Astrocyte (in vitro differentiated cells and primary cell): ENCODE measurements at regions not wholly inside any gene's neighbourhood (a gene's known extent, or its start where the extent isn't known, plus 50 kb on each side); places are given as distances from the start of the nearest gene placed in this dataset.
"Not testable (repeated sequence)": the region's sequence is repeated elsewhere in the genome, so short reads cannot be mapped to it uniquely, and the experiment has no call there.

Source experiments
- DNase-seq: peaks from one replicate; pipeline ENCODE4 v3.0.0-alpha.2; 2010; ENCODE audit warnings: low read depth
- FAIRE-seq: peaks from 2 replicates; lab custom pipeline; 2011; peaks lifted over from hg19 to GRCh38; lab: Jason Lieb, UNC
- H2AFZ ChIP-seq: 2 replicates; pipeline ENCODE4 v1.6.0; 2012; ENCODE audit warnings: low read depth, low read length, inconsistent platforms
- H3K27ac ChIP-seq: 2 replicates; pipeline ENCODE4 v1.5.1; 2011; ENCODE audit warnings: low read depth, low read length, inconsistent platforms
- H3K27me3 ChIP-seq: 2 replicates; pipeline ENCODE4 v1.6.0; 2011; ENCODE audit warnings: low read length, inconsistent platforms; ENCODE audit not compliant: insufficient read depth
- H3K36me3 ChIP-seq: 2 replicates; pipeline ENCODE4 v1.5.1; 2011; ENCODE audit warnings: low read length, inconsistent platforms; ENCODE audit not compliant: insufficient read depth
- H3K4me1 ChIP-seq: 2 replicates; pipeline ENCODE4 v1.5.1; 2011; ENCODE audit warnings: low read length, inconsistent platforms; ENCODE audit not compliant: insufficient read depth
- H3K4me2 ChIP-seq: 2 replicates; pipeline ENCODE4 v1.6.0; 2012; ENCODE audit warnings: low read length, inconsistent platforms
- H3K4me3 ChIP-seq: 2 replicates; pipeline ENCODE4 v1.5.1; 2011; ENCODE audit warnings: low read depth, mild to moderate bottlenecking, low read length, inconsistent platforms; ENCODE audit not compliant: insufficient read depth
- H3K79me2 ChIP-seq: 2 replicates; pipeline ENCODE4 v1.6.0; 2012; ENCODE audit warnings: mild to moderate bottlenecking, low read length, inconsistent platforms; ENCODE audit not compliant: insufficient read depth
- H3K9ac ChIP-seq: 2 replicates; pipeline ENCODE4 v1.6.0; 2012; ENCODE audit warnings: mild to moderate bottlenecking, low read length, inconsistent platforms
- H3K9me3 ChIP-seq: 2 replicates; pipeline ENCODE4 v1.5.1; 2012; ENCODE audit warnings: low read depth, mild to moderate bottlenecking, low read length, inconsistent platforms; ENCODE audit not compliant: insufficient read depth
- H4K20me1 ChIP-seq: 2 replicates; pipeline ENCODE4 v1.6.0; 2012; ENCODE audit warnings: low read length, inconsistent platforms; ENCODE audit not compliant: insufficient read depth
- H3K27ac Mint-ChIP-seq: one replicate; pipeline ENCODE4 v1.8.0; 2021; ENCODE audit warnings: mild to moderate bottlenecking, mixed read lengths; ENCODE audit not compliant: unreplicated experiment
- H3K27me3 Mint-ChIP-seq: one replicate; pipeline ENCODE4 v1.8.0; 2021; ENCODE audit warnings: low read depth, mixed read lengths; ENCODE audit not compliant: unreplicated experiment
- H3K36me3 Mint-ChIP-seq: one replicate; pipeline ENCODE4 v1.8.0; 2021; ENCODE audit warnings: low read depth, mixed read lengths; ENCODE audit not compliant: unreplicated experiment
- H3K4me1 Mint-ChIP-seq: one replicate; pipeline ENCODE4 v1.8.0; 2021; ENCODE audit warnings: low read depth, mixed read lengths; ENCODE audit not compliant: unreplicated experiment
- H3K4me3 Mint-ChIP-seq: one replicate; pipeline ENCODE4 v1.8.0; 2021; ENCODE audit warnings: mild to moderate bottlenecking, moderate library complexity, mixed read lengths; ENCODE audit not compliant: unreplicated experiment
- H3K9me3 Mint-ChIP-seq: one replicate; pipeline ENCODE4 v1.8.0; 2021; ENCODE audit warnings: mild to moderate bottlenecking, mixed read lengths; ENCODE audit not compliant: unreplicated experiment
- EZH2 ChIP-seq: IDR thresholded peaks from 2 replicates; pipeline ENCODE4 v1.6.1; 2012; ENCODE audit warnings: mild to moderate bottlenecking, low read length, inconsistent platforms; ENCODE audit not compliant: insufficient read depth
- TF ChIP-seq, protein P1 (sequence below): IDR thresholded peaks from 2 replicates; pipeline ENCODE4 v1.5.1; 2011; ENCODE audit warnings: low read depth, mild to moderate bottlenecking, inconsistent platforms, low read length, moderate library complexity; ENCODE audit not compliant: insufficient read depth

DNA sequence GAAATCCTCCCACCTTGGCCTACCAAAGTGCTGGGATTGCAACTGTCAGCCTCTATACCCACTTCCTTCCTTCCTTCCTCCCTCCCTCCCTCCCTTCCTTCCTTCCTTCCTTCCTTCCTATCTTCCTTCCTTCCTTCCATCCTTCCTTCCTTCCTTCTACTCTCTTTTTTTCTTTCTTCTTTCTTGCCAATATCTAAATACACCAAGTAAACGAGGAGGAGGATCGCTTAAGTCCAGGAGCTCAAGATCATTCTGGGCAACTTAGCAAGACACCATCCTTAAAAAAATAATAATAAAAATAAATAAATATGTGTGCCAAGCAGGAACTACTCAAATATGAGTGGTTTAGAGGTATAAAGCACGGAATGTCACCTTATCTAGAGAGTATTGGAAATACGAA is 249.4 kb upstream of the TRIB2 start:
- DNase-seq (no peak), FAIRE-seq (no peak)
- no peaks in the 10 kb centered on the region for H3K9me3 ChIP-seq
- no peak overlapping the region for H3K4me3 ChIP-seq
- peaks cover 4% of the 10 kb centered on the region for H3K4me1 Mint-ChIP-seq
- no peak overlapping the region for H3K27ac ChIP-seq
- no peak overlapping the region for H3K4me3 Mint-ChIP-seq
- no peak for TF ChIP-seq EZH2
- TF ChIP-seq, protein P1, sequence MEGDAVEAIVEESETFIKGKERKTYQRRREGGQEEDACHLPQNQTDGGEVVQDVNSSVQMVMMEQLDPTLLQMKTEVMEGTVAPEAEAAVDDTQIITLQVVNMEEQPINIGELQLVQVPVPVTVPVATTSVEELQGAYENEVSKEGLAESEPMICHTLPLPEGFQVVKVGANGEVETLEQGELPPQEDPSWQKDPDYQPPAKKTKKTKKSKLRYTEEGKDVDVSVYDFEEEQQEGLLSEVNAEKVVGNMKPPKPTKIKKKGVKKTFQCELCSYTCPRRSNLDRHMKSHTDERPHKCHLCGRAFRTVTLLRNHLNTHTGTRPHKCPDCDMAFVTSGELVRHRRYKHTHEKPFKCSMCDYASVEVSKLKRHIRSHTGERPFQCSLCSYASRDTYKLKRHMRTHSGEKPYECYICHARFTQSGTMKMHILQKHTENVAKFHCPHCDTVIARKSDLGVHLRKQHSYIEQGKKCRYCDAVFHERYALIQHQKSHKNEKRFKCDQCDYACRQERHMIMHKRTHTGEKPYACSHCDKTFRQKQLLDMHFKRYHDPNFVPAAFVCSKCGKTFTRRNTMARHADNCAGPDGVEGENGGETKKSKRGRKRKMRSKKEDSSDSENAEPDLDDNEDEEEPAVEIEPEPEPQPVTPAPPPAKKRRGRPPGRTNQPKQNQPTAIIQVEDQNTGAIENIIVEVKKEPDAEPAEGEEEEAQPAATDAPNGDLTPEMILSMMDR, result no peak
- no peaks in the 10 kb centered on the region for H3K4me1 ChIP-seq
- no peaks in the 10 kb centered on the region for H3K36me3 Mint-ChIP-seq
- no peaks in the 10 kb centered on the region for H3K79me2 ChIP-seq
- H2AFZ ChIP-seq, result no peak overlapping the region
- H3K9me3 Mint-ChIP-seq, result peaks cover 6% of the 10 kb centered on the region
- no peaks in the 10 kb centered on the region for H4K20me1 ChIP-seq
- H3K4me2 ChIP-seq, result no peak overlapping the region
- no peaks in the 10 kb centered on the region for H3K27me3 ChIP-seq
- peaks cover 2% of the 10 kb centered on the region for H3K27me3 Mint-ChIP-seq
- H3K27ac Mint-ChIP-seq, result no peak overlapping the region
- H3K9ac ChIP-seq, result no peak overlapping the region
- no peaks in the 10 kb centered on the region for H3K36me3 ChIP-seq

DNA sequence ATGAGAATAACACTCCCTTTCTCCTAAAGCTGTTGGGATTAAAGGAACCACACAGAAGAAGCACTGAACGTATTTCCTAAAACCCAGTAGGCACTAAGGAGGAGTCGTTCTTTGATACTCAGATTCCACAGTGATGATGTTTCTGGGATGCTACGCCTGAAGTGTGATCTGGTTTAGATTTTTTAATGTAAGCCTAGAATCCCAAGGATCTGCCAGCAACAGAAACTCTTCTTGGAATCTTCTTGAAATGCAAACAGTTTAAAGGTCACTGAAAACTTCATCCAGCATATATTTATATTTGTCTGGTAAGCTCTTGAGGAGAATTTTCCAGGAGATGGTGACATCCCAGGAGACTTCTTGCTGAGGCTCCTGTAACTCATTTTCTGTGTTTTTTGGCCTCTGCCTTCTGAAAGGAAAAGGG is 247.6 kb upstream of the TRIB2 start:
- Histone ChIP-seq H3K4me1 (no peaks in the 10 kb centered on the region), H4K20me1 (no peaks in the 10 kb centered on the region), H3K79me2 (no peaks in the 10 kb centered on the region), H3K4me3 (no peak overlapping the region), H3K36me3 (no peaks in the 10 kb centered on the region), H2AFZ (no peak overlapping the region), H3K9me3 (no peaks in the 10 kb centered on the region), H3K4me2 (no peak overlapping the region), H3K9ac (no peak overlapping the region), H3K27me3 (no peaks in the 10 kb centered on the region), H3K27ac (no peak overlapping the region)
- DNase-seq (no peak), FAIRE-seq (no peak)
- peaks cover 4% of the 10 kb centered on the region for H3K4me1 Mint-ChIP-seq
- no peak overlapping the region for H3K27ac Mint-ChIP-seq
- peaks cover 2% of the 10 kb centered on the region for H3K9me3 Mint-ChIP-seq
- peaks cover 2% of the 10 kb centered on the region for H3K27me3 Mint-ChIP-seq
- no peak overlapping the region for H3K4me3 Mint-ChIP-seq
- H3K36me3 Mint-ChIP-seq, result no peaks in the 10 kb centered on the region
- TF ChIP-seq EZH2, result no peak
- TF ChIP-seq, protein P1, result no peak

DNA sequence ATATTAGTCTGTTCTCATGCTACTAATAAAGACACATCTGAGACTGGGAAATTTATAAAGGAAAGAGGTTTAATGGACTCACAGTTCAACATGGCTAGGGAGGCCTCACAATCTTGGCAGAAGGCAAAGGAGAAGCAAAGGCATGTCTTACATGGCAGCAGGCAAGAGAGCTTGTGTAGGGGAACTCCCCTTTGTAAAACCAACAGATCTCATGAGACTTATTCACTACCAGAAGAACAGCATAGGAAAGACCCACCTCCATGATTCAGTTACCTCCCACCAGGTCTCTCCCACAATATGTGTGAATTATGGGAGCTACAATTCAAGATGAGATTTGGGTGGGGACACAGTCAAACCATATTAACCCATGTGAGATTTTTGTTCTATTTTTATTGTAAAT is 244.5 kb upstream of the TRIB2 start:
- H3K79me2 ChIP-seq, H3K4me3 ChIP-seq, H3K36me3 ChIP-seq, H3K9me3 Mint-ChIP-seq, H3K27me3 ChIP-seq, H3K27me3 Mint-ChIP-seq, FAIRE-seq, H3K27ac ChIP-seq, H3K4me1 ChIP-seq, H3K9ac ChIP-seq, H3K36me3 Mint-ChIP-seq, H2AFZ ChIP-seq, H3K9me3 ChIP-seq, H3K4me3 Mint-ChIP-seq, H3K27ac Mint-ChIP-seq, DNase-seq, H3K4me2 ChIP-seq, H3K4me1 Mint-ChIP-seq, H4K20me1 ChIP-seq: not testable (repeated sequence)
